GM23248 (cell line): ENCODE measurements at regions not wholly inside any gene's neighbourhood (a gene's known extent, or its start where the extent isn't known, plus 50 kb on each side); places are given as distances from the start of the nearest gene placed in this dataset.

Experiments used
- DNase-seq: peaks from one replicate; pipeline ENCODE4 v3.0.0-alpha.2; 2015
- H2AFZ ChIP-seq: fragments of 200-600 bp; sonication (generic); 2 replicates; pipeline ENCODE4 v1.6.1; 2016; ENCODE audit warnings: antibody characterized with exemption
- H3F3A ChIP-seq: fragments of 200-600 bp; sonication (generic); 2 replicates; pipeline ENCODE4 v1.6.1; 2016; ENCODE audit warnings: mild to moderate bottlenecking, antibody characterized with exemption, mixed run types; ENCODE audit not compliant: insufficient read depth
- H3K27ac ChIP-seq: fragments of 200-600 bp; sonication (generic); 2 replicates; pipeline ENCODE4 v1.5.1; 2016; ENCODE audit warnings: mild to moderate bottlenecking
- H3K27me3 ChIP-seq: fragments of 200-600 bp; sonication (generic); replicated peaks from 2 replicates; pipeline ENCODE4 v1.6.1; 2016; ENCODE audit warnings: mild to moderate bottlenecking; ENCODE audit not compliant: insufficient read depth
- H3K36me3 ChIP-seq: fragments of 200-600 bp; sonication (generic); 2 replicates; pipeline ENCODE4 v1.6.1; 2016; ENCODE audit warnings: low read depth, mild to moderate bottlenecking
- H3K4me1 ChIP-seq: fragments of 200-600 bp; sonication (generic); 2 replicates; pipeline ENCODE4 v1.6.1; 2016; ENCODE audit warnings: mild to moderate bottlenecking; ENCODE audit not compliant: insufficient read depth
- H3K4me2 ChIP-seq: fragments of 200-600 bp; sonication (generic); one replicate; pipeline ENCODE4 v1.6.1; 2016; ENCODE audit warnings: mild to moderate bottlenecking; ENCODE audit not compliant: unreplicated experiment
- H3K4me3 ChIP-seq: fragments of 200-600 bp; sonication (generic); 2 replicates; pipeline ENCODE4 v1.5.1; 2016; ENCODE audit warnings: mild to moderate bottlenecking
- H3K79me2 ChIP-seq: fragments of 200-600 bp; sonication (generic); 2 replicates; pipeline ENCODE4 v1.6.1; 2016; ENCODE audit warnings: mild to moderate bottlenecking; ENCODE audit not compliant: insufficient read depth
- H3K9ac ChIP-seq: fragments of 200-600 bp; sonication (generic); 2 replicates; pipeline ENCODE4 v1.6.1; 2016; ENCODE audit warnings: mild to moderate bottlenecking
- H3K9me2 ChIP-seq: fragments of 200-600 bp; sonication (generic); 2 replicates; pipeline ENCODE4 v1.6.1; 2016; ENCODE audit warnings: mixed run types, mild to moderate bottlenecking, moderate library complexity; ENCODE audit not compliant: insufficient read depth
- H3K9me3 ChIP-seq: fragments of 200-600 bp; sonication (generic); one replicate; pipeline ENCODE4 v1.6.1; 2017; ENCODE audit warnings: low read depth
- H4K20me1 ChIP-seq: fragments of 200-600 bp; sonication (generic); 2 replicates; pipeline ENCODE4 v1.6.0; 2016; ENCODE audit not compliant: insufficient read depth
- EZH2 ChIP-seq: fragments of 200-600 bp; sonication (generic); IDR thresholded peaks from 2 replicates; pipeline ENCODE4 v1.6.1; 2018; ENCODE audit warnings: antibody characterized with exemption, mild to moderate bottlenecking; ENCODE audit not compliant: insufficient read depth, poor library complexity, severe bottlenecking
- EZH2phosphoT487 ChIP-seq: fragments of 200-600 bp; sonication (generic); IDR thresholded peaks from 2 replicates; pipeline ENCODE4 v1.6.1; 2018; ENCODE audit warnings: antibody characterized with exemption, moderate library complexity, mild to moderate bottlenecking, low read depth; ENCODE audit not compliant: insufficient read depth
- WGBS, 2 experiments: methylation state at CpG; one replicate each; pipeline ENCODE4 v1.1.6; 2015 to 2017; ENCODE audit warnings: low lambda C conversion rate in 2 of 2, low coverage in 1 of 2; ENCODE audit errors: missing lambda C conversion rate in 2 of 2; 5-methylcytosine and 5-hydroxymethylcytosine counted together
- in situ Hi-C: fragments of 300-500 bp; cut with MboI; formaldehyde crosslinking; loops from 2 replicates; pipeline ENCODE4 v1.15.0; 2020

- TF ChIP-seq EZH2phosphoT487 (no peak), EZH2 (no peak)
- no peak overlapping the region for H2AFZ ChIP-seq
- DNase-seq, result no peak
- no peaks in the 10 kb centered on the region for H3K36me3 ChIP-seq
- no peak overlapping the region for H3K27ac ChIP-seq
- no peaks in the 10 kb centered on the region for H3K9me3 ChIP-seq
- no peak overlapping the region for H3K9ac ChIP-seq
- no peak overlapping the region for H3K4me3 ChIP-seq
- in situ Hi-C loops, result no loop called here
- no peaks in the 10 kb centered on the region for H3K27me3 ChIP-seq
- no peaks in the 10 kb centered on the region for H3K4me1 ChIP-seq
- H3K4me2 ChIP-seq, result no peak overlapping the region
- no peaks in the 10 kb centered on the region for H4K20me1 ChIP-seq
- H3K9me2 ChIP-seq, result no peaks in the 10 kb centered on the region
- 15 to 16% methylated on average over 6 of the region's 6 CpGs for WGBS, 2 experiments
- H3F3A ChIP-seq, result no peaks in the 10 kb centered on the region
- H3K79me2 ChIP-seq, result no peaks in the 10 kb centered on the region
These were observed 260.3 kb upstream of the TENM3 start for GRCh38 chr4:181982856-181983255.

- Histone ChIP-seq H3K4me3 (no peak overlapping the region), H3K9me2 (no peaks in the 10 kb centered on the region), H3F3A (no peaks in the 10 kb centered on the region), H3K4me2 (no peak overlapping the region), H3K9me3 (no peaks in the 10 kb centered on the region), H3K27me3 (no peaks in the 10 kb centered on the region), H4K20me1 (no peaks in the 10 kb centered on the region), H3K4me1 (no peaks in the 10 kb centered on the region), H3K79me2 (no peaks in the 10 kb centered on the region), H3K36me3 (no peaks in the 10 kb centered on the region), H3K27ac (no peak overlapping the region), H3K9ac (no peak overlapping the region), H2AFZ (no peak overlapping the region)
- 23 to 34% methylated on average over 4 of the region's 4 CpGs for WGBS, 2 experiments
- no peak for DNase-seq
- TF ChIP-seq EZH2 (no peak), EZH2phosphoT487 (no peak)
- in situ Hi-C loops, result no loop called here
These were observed 255.8 kb upstream of the TENM3 start for GRCh38 chr4:181987392-181987791.

GRCh38 chr4:181989071-181989470 lies 254.1 kb upstream of the TENM3 start:
- Histone ChIP-seq H3K27me3 (no peaks in the 10 kb centered on the region), H3K9me2 (no peaks in the 10 kb centered on the region), H3K4me1 (no peaks in the 10 kb centered on the region), H3F3A (no peaks in the 10 kb centered on the region), H3K4me3 (no peak overlapping the region), H3K4me2 (no peak overlapping the region), H2AFZ (no peak overlapping the region), H3K9ac (no peak overlapping the region), H3K36me3 (no peaks in the 10 kb centered on the region), H3K79me2 (no peaks in the 10 kb centered on the region), H3K27ac (no peak overlapping the region), H3K9me3 (no peaks in the 10 kb centered on the region), H4K20me1 (no peaks in the 10 kb centered on the region)
- DNase-seq, result no peak
- 20% methylated on average over 3 of the region's 3 CpGs for WGBS, 2 experiments
- no peak for TF ChIP-seq EZH2
- no peak for TF ChIP-seq EZH2phosphoT487
- in situ Hi-C loops, result no loop called here

GRCh38 chr4:181991369-181992108 lies 251.7 kb upstream of the TENM3 start:
- 28 to 35% methylated on average over 7 of the region's 7 CpGs for WGBS, 2 experiments
- in situ Hi-C loops, result no loop called here

More at GRCh38 chr4:181991369-181992108, 251.7 kb upstream of the TENM3 start:
- no peaks in the 10 kb centered on the region for H3K9me2 ChIP-seq
- H3K79me2 ChIP-seq, result no peaks in the 10 kb centered on the region
- no peak overlapping the region for H3K9ac ChIP-seq
- H3K9me3 ChIP-seq, result no peaks in the 10 kb centered on the region
- no peak overlapping the region for H3K27ac ChIP-seq
- H3K36me3 ChIP-seq, result no peaks in the 10 kb centered on the region
- H2AFZ ChIP-seq, result no peak overlapping the region
- no peak for DNase-seq
- no peak overlapping the region for H3K4me2 ChIP-seq
- no peaks in the 10 kb centered on the region for H3K27me3 ChIP-seq
- no peaks in the 10 kb centered on the region for H3K4me1 ChIP-seq
- H3K4me3 ChIP-seq, result no peak overlapping the region
- no peaks in the 10 kb centered on the region for H3F3A ChIP-seq
- no peaks in the 10 kb centered on the region for H4K20me1 ChIP-seq
- TF ChIP-seq EZH2phosphoT487 (no peak), EZH2 (no peak)
